SK-N-SH (cell line): ENCODE measurements at regions not wholly inside any gene's neighbourhood (a gene's known extent, or its start where the extent isn't known, plus 50 kb on each side); places are given as distances from the start of the nearest gene placed in this dataset.

ENCODE experiments used
- EP300 ChIP-seq, 2 experiments: IDR thresholded peaks; 2 replicates each; pipeline versions ENCODE4 v1.4.0 to v1.6.1; 2012; ENCODE audit warnings: borderline replicate concordance in 1 of 2, low read depth in 1 of 2, low read length in 1 of 2
- GABPA ChIP-seq: IDR thresholded peaks from 2 replicates; pipeline ENCODE4 v1.4.0; 2012; ENCODE audit warnings: low read depth, mild to moderate bottlenecking
- MAX ChIP-seq: IDR thresholded peaks from 2 replicates; pipeline ENCODE4 v1.4.0; 2012; ENCODE audit warnings: low read depth
- MXI1 ChIP-seq: IDR thresholded peaks from 2 replicates; pipeline ENCODE4 v1.6.1; 2012; ENCODE audit warnings: mild to moderate bottlenecking, low read depth, low read length, improper control_type of control experiment
- NFIC ChIP-seq: IDR thresholded peaks from 2 replicates; pipeline ENCODE4 v1.4.0; 2012; ENCODE audit warnings: borderline replicate concordance
- RAD21 ChIP-seq: IDR thresholded peaks from 2 replicates; pipeline ENCODE4 v1.6.1; 2012; ENCODE audit warnings: mild to moderate bottlenecking, low read length
- SMC3 ChIP-seq: IDR thresholded peaks from 2 replicates; pipeline ENCODE4 v1.6.1; 2012; ENCODE audit warnings: low read depth, low read length, improper control_type of control experiment
- TAF1 ChIP-seq: IDR thresholded peaks from 2 replicates; pipeline ENCODE4 v1.6.1; 2012; ENCODE audit warnings: low read depth, mild to moderate bottlenecking, low read length, moderate library complexity, borderline replicate concordance
- TCF12 ChIP-seq: IDR thresholded peaks from 2 replicates; pipeline ENCODE4 v1.4.0; 2012
- TEAD4 ChIP-seq: IDR thresholded peaks from 2 replicates; pipeline ENCODE4 v1.4.0; 2012; ENCODE audit warnings: mild to moderate bottlenecking, borderline replicate concordance; ENCODE audit not compliant: insufficient read depth
- USF2 ChIP-seq: fragments of 150-350 bp; IDR thresholded peaks from 2 replicates; pipeline ENCODE4 v1.6.1; 2017; ENCODE audit warnings: antibody characterized with exemption, low read length, low read depth, borderline replicate concordance
- TF ChIP-seq, protein P1 (sequence below): fragments of 200-600 bp; sonication (generic); IDR thresholded peaks from 2 replicates; pipeline ENCODE4 v1.6.1; 2017; ENCODE audit warnings: antibody characterized with exemption, mild to moderate bottlenecking, moderate library complexity
- TF ChIP-seq, protein P2 (sequence below): IDR thresholded peaks from 2 replicates; pipeline ENCODE4 v1.6.1; 2012; ENCODE audit warnings: mild to moderate bottlenecking, low read depth, low read length, moderate library complexity

GRCh38 chr10:60649485-60650377, 128.5 kb upstream of the CDK1 start:
- no peak for TF ChIP-seq EP300 (IDR thresholded peaks at IDR 0.05; ENCODE audit: borderline replicate concordance in 1 of 2, low read depth in 1 of 2, low read length in 1 of 2)
- TF ChIP-seq, protein P1, sequence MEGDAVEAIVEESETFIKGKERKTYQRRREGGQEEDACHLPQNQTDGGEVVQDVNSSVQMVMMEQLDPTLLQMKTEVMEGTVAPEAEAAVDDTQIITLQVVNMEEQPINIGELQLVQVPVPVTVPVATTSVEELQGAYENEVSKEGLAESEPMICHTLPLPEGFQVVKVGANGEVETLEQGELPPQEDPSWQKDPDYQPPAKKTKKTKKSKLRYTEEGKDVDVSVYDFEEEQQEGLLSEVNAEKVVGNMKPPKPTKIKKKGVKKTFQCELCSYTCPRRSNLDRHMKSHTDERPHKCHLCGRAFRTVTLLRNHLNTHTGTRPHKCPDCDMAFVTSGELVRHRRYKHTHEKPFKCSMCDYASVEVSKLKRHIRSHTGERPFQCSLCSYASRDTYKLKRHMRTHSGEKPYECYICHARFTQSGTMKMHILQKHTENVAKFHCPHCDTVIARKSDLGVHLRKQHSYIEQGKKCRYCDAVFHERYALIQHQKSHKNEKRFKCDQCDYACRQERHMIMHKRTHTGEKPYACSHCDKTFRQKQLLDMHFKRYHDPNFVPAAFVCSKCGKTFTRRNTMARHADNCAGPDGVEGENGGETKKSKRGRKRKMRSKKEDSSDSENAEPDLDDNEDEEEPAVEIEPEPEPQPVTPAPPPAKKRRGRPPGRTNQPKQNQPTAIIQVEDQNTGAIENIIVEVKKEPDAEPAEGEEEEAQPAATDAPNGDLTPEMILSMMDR, result no peak
- no peak for TF ChIP-seq USF2
- no peak for TF ChIP-seq TAF1
- TF ChIP-seq TCF12, result no peak
- TF ChIP-seq, protein P2, sequence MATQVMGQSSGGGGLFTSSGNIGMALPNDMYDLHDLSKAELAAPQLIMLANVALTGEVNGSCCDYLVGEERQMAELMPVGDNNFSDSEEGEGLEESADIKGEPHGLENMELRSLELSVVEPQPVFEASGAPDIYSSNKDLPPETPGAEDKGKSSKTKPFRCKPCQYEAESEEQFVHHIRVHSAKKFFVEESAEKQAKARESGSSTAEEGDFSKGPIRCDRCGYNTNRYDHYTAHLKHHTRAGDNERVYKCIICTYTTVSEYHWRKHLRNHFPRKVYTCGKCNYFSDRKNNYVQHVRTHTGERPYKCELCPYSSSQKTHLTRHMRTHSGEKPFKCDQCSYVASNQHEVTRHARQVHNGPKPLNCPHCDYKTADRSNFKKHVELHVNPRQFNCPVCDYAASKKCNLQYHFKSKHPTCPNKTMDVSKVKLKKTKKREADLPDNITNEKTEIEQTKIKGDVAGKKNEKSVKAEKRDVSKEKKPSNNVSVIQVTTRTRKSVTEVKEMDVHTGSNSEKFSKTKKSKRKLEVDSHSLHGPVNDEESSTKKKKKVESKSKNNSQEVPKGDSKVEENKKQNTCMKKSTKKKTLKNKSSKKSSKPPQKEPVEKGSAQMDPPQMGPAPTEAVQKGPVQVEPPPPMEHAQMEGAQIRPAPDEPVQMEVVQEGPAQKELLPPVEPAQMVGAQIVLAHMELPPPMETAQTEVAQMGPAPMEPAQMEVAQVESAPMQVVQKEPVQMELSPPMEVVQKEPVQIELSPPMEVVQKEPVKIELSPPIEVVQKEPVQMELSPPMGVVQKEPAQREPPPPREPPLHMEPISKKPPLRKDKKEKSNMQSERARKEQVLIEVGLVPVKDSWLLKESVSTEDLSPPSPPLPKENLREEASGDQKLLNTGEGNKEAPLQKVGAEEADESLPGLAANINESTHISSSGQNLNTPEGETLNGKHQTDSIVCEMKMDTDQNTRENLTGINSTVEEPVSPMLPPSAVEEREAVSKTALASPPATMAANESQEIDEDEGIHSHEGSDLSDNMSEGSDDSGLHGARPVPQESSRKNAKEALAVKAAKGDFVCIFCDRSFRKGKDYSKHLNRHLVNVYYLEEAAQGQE, result no peak
- no peak for TF ChIP-seq MAX
- TF ChIP-seq TEAD4, result no peak
- TF ChIP-seq SMC3, result no peak
- no peak for TF ChIP-seq GABPA
- TF ChIP-seq RAD21, result no peak
- TF ChIP-seq NFIC, result no peak
- TF ChIP-seq MXI1, result no peak
